Activated T-helper 1 cell treated with Interleukin-2 at 50 U/mL for 16 hours (primary cell): ENCODE measurements at regions not wholly inside any gene's neighbourhood (a gene's known extent, or its start where the extent isn't known, plus 50 kb on each side); places are given as distances from the start of the nearest gene placed in this dataset.
A peak's percentile ranks its signal among the peaks of the same experiment; 100 is the strongest.
"Not testable (repeated sequence)": the region's sequence is repeated elsewhere in the genome, so short reads cannot be mapped to it uniquely, and the experiment has no call there.

Experiments used
- DNase-seq: peaks from one replicate; pipeline ENCODE4 v3.0.0-alpha.2; 2020; ENCODE audit warnings: low read depth

DNA sequence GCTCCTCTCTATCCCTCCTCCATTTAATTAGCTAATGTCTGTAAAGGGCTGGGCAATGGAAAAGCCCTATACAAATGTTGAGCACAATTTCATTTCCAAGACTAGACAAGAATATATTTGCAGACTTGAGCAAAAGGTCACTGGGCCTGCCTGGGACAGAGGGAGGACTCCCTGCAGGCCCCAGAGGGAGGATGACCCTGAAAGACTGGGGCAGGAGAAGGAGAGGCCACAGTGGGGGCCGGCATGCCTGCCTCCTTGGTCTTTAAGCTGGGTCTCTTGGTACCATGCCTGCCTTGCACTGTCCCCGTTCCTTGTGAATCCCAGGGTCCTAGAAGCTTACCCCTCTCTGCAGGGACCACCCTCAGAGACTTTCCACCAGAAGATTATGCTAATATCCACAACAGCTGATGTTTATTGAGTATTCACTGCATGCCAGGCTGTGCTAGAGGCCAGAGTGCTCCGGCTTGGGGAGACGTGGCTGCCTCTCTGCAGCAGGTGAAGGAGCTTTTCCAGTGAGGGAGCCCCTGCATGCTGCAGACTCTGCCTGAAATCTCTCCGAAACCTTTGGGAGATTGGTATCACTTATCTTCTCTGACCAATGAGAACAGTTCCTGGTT is 72.7 kb upstream of the HSPA9 start:
- DNase-seq, result no peak

GRCh38 chr5:138647261-138647788 is 72.1 kb upstream of the HSPA9 start:
- no peak for DNase-seq

DNA sequence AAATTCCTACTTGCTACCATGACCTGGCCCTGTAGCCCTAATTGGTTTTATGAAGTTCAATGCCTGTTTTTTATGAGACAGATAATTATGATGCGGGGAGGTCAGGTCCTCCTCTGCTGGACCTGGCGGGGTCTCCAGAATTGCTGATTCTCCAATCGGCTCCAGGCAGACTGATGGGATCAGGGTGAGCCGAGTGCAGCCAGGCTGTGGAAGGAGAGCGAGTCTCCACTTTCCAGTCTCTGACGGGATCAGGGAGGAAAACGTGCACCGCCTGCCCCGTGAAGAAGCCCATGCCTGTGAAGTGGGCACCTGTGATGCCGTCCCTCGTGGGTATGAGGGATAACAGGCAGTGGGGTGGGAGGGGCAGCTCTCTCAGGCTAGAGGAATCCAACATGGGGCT is 71.5 kb upstream of the HSPA9 start:
- DNase-seq, result no peak

GRCh38 chr5:138645778-138646575 is 70.8 kb upstream of the HSPA9 start:
- no peak for DNase-seq

DNA sequence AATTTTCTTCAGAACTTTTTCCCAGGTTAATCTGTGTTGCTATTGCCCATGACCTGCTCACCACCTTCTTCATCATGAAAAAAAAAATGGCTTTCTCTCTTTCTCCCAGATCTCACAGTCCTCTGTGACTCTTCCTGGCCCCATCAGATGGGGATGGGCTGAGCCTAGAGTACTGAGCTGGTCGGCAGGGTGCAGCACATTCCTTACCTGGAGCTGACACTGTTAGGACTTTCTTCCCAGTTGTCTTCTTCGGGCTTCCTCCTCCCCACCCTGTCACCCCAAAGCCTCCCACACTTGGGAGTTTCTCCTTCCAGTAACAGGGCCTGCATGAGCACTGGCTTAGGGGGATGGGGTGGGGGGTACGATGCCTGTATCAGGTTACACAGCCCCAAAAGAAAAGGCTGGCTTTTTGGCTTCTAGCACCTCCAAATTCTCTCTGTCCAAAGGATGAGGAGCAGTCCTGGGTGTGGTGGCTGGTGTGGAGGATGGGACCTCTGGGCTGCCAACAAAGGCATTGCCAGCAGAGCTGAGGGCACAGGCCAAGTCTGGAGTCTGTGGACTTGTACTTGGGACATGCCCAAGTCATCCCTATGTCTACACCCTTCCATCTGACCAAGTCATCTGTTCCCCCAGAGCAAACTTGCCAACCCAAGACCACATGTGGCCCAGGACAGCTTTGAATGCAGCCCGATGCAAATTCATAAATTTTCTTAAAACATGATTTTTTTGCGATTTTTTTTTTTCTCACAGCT is 68.0 kb upstream of the HSPA9 start:
- no peak for DNase-seq

DNA sequence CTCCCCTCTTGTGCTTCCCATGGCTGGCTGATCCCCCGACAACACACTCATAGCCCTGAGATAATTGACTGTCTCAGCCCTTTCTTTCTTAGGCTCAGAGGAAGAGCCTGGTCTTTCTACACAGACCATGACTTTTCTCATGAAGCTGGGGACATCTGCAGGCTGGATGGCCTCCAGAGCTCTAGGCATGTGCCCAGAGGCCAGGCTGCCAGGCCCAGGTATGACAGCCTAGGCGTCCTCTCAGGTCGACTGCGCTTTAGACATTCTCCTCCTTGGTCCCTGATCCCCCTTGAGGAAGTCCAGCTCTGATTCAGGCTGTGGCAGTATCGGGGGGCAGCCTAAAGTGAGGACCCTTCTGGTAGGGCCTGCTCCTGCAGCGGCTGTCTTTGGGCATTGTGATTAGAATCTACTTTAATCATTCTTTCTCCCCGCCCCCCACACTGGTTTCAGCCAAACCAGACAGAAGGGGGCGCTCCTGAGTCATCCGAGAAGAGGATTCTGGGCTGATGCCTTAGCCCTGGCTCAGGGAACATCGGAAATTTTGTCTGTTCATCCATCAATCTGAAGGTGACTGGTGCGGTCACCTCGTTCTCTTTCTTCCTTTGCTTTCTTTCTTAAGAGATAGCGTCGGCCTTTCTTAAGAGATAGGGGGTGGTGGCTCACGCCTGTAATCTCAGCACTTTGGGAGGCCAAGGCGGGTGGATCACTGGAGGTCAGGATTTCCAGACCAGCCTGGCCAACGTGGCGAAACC is 66.5 kb upstream of the HSPA9 start:
- DNase-seq, result peak; percentile 29

GRCh38 chr5:138640646-138641254 is 65.5 kb upstream of the HSPA9 start:
- no peak for DNase-seq

GRCh38 chr5:138640138-138640537 is 64.9 kb upstream of the HSPA9 start:
- no peak for DNase-seq

- DNase-seq, result no peak
These were observed 64.1 kb upstream of the HSPA9 start for GRCh38 chr5:138639326-138639725.

- no peak for DNase-seq
These were observed 62.1 kb upstream of the HSPA9 start for GRCh38 chr5:138637256-138637655.

- DNase-seq, result no peak
These were observed 61.3 kb upstream of the HSPA9 start for GRCh38 chr5:138636398-138636944.

DNA sequence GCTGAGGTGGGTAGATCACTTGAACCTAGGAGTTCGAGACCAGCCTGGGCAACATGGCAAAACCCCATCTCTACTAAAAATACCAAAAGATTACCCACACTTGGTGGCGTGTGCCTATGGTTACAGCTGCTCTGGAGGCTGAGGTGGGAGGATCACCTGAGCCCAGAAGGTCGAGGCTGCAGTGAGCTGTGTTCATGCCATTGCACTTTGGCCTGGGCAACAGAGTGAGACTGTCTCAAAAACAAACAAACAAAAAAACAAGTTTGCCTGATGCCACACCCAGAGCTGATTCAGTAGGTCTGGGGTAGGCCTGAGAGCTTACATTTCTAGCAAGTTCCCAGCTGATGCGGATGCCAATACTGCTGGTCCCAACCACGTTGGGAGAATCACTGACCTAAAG is 60.5 kb upstream of the HSPA9 start:
- DNase-seq, result no peak

GRCh38 chr5:138635265-138635664 is 60.1 kb upstream of the HSPA9 start:
- no peak for DNase-seq

- DNase-seq, result not testable (repeated sequence)
These were observed 59.6 kb upstream of the HSPA9 start for GRCh38 chr5:138634804-138635203.

- DNase-seq, result no peak
These were observed 57.8 kb upstream of the HSPA9 start for GRCh38 chr5:138632900-138633489.

- DNase-seq, result no peak
These were observed 56.1 kb upstream of the HSPA9 start for GRCh38 chr5:138631096-138631928.

GRCh38 chr5:138629392-138629791 is 54.2 kb upstream of the HSPA9 start:
- DNase-seq, result no peak

DNA sequence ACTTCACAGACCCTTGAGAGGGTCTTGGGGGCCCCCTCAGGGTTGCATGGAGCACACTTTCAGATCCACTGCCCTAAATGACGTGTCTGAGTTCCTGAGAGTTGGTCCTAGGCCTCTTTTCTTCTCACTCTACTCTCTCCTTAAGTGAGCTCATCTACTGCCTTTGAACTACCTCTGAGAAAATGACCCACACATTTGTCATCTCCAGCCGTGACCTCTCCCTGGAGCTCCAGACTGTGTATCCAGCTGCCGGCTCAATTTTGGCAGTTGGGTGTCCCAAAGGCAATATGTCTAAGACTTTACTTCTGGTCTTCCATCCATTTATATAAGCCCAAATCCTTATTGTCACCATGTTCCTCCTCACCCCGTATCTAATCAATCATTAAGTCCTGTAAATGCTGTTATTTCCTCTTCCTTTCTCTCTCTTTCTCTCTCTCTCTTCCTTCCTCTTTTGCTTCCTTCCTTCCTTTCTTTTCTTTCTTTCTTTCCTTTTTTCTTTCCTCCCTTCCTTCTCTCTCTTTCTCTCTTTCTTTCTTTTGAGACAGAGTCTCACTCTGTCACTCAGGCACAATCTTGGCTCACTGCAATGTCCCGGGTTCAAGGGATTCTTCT is 51.2 kb upstream of the HSPA9 start:
- no peak for DNase-seq

DNA sequence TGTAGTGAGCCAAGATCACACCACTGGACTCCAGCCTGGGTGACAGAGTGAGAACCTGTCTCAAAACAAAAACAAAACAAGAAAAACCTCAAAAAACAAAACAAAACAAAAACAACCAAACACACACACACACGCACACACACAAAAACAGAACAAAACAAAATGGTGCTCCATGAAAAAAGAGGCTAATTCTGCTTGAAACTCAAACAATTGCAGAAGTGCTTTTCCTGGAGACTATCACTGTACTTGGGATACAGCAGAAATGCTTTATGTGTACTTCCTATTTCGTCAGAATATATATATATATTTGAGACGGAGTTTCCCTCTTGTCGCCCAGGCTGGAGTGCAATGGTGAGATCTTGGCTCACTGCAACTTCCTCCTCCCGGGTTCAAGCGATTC is 49.9 kb upstream of the HSPA9 start:
- DNase-seq, result no peak
